ENCODE measurements at regions not wholly inside any gene's neighbourhood (a gene's known extent, or its start where the extent isn't known, plus 50 kb on each side); places are given as distances from the start of the nearest gene placed in this dataset.

DNA sequence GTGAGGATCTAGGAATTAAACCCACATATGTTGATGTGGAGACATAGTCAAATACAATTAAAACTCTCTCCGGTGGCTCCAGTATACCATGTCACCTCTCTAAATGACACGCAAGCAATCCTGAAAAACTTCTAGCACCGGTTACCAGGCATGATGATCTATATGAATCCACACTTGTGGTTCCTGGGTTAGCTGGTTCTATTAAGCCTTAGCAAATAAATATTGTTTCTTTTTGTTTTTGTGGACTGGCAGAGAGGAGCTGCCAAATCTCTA, 104.8 kb downstream of the SEC61B start:
- DNase-seq (ENCODE audit: low spot score), result no peak

DNA sequence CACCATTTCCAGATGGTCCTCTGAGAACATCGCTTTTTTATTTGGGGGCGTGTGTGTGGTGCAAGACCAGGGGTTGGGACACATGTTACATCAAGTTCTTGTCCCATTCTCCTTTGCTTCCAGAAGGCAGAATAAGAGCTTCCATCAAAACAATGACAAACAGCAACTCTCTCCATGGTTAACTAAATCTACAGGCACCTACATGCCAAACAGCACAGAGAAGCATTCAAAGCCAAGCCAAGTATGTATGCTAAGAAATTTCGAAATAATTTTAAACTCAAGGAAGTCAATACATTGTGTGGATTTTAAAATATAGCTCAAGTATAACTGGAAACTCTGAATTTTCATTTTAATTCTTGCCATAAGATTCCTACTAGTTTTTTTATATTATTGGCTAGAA, 105.6 kb downstream of the SEC61B start:
- no peak for DNase-seq (ENCODE audit: low spot score)

- no peak for DNase-seq (ENCODE audit: low spot score)
These were observed 113.2 kb downstream of the SEC61B start for GRCh38 chr9:99335280-99335679.

GRCh38 chr9:99336005-99336404, 113.9 kb downstream of the SEC61B start:
- no peak for DNase-seq (ENCODE audit: low spot score)

GRCh38 chr9:99336531-99336930, 114.4 kb downstream of the SEC61B start:
- no peak for DNase-seq (ENCODE audit: low spot score)

DNA sequence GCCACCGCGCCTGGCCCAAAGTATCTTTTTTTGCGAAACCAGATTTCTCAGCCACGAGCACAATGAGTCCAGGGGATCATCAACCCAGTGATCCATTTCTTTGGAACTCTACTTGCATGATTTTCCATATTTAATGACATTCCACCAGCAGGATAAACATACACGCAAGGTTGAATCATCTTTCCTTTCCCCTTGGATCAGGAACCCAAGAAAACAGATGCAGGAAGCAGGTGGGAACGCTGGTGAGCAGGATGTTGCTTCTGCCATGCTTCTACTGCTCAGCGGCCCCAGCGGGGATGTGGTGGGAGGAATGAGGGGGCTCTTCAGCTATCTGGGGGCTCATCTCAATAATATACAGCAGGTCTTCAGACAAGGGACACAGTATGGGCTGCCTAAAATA, 118.2 kb downstream of the SEC61B start:
- DNase-seq (ENCODE audit: low spot score), result no peak

DNA sequence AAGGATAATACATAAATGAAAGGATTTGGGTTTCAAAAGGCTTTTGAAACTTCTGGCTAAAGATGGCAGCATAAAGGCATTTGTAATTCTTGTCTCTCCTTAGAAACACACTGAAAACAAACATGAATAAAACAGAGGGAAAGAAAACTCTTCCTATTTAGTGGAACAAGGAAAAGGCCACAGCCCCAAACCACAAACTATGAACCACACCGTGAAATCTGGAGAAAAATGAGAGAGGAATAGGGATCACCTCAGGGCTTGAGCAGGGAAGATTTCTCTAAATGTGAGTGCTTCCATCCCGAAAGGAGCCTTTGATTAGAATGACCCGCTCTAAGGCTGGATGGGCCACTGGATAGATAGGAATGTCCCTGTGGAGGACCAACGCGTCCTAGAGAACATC, 119.6 kb downstream of the SEC61B start:
- DNase-seq (ENCODE audit: low spot score), result no peak

DNA sequence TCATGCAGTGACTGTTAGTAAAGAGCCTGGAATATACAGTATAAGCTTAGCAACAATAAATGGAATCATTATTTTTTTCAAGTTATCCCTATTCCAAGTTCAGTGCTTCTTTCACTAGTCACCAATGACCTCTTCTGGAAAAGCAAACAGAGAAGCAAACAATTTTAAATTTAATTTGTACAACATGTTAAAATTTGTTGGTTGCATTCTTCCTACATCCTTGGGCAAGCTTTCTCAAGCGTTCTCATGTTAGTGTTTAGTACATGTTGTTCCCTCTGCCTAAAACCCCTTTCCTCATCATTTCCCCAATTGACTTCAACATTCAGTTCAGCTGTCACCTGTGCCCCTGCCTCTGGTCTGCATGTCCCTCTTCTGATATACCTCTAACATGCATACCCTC, 123.4 kb downstream of the SEC61B start:
- no peak for DNase-seq (ENCODE audit: low spot score)

DNA sequence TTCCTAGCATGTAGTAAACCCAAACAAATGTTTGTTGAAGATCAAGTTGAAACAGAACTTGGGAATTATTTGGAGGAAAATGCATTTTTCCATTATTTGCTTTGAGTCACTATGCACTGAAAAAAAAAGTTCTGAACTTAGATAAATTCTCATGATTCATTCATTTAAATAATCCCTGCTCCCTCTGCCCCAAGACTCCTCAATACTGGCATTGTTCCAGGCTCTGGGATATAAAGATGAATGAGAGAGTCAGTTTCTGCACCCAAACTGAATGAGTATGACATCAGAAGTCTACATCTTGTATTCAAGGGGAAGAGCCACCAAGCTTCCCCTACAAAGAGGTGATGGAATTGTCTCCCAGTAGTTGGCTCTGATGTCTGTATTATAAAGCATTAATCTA, 123.9 kb downstream of the SEC61B start:
- no peak for DNase-seq (ENCODE audit: low spot score)

GRCh38 chr9:99347568-99347967, 125.5 kb downstream of the SEC61B start:
- DNase-seq (ENCODE audit: low spot score), result no peak

DNA sequence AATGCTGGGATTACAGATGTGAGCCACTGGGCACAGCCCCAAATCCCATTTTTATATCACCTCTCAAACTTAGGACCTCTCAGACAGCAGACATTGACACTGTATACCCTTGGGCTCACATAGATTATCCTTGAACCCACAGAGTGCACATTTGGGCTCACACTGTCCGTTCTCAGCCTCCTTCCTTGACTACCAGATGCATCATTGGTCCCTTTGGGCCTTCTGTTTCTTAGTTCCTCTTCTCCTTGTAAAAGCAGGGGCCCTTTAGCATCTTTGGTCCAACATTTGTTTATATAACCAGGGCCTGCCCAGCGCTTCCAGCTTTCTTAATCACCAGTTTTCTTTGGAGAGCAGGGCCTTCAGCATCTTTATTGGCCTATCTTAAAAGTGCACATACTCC, 126.2 kb downstream of the SEC61B start:
- no peak for DNase-seq (ENCODE audit: low spot score)

- DNase-seq (ENCODE audit: low spot score), result no peak
These were observed 127.8 kb downstream of the SEC61B start for GRCh38 chr9:99349870-99350269.

DNA sequence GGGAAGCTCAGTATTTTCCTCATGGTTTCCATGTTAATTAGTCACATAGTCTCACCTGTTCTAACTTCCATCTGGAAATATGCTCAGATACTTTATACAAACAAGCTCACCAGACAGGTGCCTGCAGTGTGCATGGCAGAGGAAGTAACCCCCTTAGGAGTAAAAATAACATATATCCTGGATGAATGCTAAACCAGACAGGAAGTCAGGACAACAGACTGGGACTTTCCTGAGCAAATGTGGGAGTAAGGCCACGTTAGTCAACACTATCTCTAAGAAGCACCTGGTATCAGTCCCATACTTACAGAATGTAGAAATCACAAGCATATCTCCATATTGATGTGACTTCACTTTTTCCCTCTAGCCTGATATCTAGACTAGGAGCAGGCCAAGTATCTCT, 128.4 kb downstream of the SEC61B start:
- no peak for DNase-seq (ENCODE audit: low spot score)

DNA sequence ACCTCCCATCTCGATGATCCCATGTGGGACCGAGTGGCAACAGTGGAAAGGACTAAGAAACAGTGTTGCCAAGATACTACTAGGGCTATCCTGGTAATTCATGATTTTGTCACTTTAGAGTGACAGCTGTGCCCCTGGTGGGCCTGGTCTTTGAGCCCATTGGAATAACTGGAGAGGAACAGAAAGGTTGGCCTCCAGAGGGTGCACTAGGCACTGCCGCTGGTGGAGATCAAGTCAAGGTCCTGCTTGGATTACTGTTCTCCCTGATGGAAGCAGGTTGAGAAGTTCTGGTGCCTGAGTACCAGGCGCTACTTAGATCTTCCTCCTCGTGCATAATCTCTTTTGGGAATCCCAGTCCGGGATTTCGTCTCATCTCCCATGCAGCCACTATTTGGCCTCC, 129.6 kb downstream of the SEC61B start:
- no peak for DNase-seq (ENCODE audit: low spot score)

DNA sequence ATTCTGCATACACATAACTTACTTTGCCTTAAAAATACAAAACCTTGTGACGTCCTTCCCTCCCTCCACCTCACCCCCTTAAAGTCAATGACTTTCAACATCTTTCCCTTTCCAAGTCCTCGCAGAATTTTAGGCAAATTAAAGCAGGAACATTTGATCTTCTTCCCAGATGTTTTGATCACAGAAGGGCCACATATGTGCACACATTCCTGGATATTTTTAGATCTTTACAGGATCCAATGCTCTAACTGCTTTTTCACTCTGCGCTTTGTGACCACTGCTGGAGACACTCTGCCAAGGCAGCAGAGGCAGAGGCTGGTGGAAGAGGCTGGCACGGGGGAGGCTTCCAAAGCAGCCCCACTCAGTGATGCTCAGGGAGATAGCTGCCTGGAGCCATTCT, 130.7 kb downstream of the SEC61B start:
- DNase-seq (ENCODE audit: low spot score), result no peak

DNA sequence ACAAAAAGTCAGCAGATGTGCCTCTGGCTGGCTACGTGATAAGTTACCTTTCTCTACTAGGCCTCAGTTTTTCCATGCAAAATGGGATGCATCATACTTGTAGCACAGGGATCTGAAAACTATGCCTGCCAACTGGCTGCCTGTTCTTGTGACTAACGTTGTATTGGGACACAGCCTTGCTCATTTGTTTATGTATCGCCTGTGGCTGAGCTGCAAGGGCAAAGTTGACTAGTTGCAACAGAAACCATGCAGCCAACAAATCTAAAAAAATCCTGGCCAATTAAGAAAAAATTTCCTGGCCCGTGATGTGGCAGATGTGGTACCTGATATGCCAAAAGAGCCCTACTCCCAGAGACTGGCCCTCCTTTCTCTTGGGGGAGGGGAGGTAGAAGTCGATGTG, 131.3 kb downstream of the SEC61B start:
- no peak for DNase-seq (ENCODE audit: low spot score)

DNA sequence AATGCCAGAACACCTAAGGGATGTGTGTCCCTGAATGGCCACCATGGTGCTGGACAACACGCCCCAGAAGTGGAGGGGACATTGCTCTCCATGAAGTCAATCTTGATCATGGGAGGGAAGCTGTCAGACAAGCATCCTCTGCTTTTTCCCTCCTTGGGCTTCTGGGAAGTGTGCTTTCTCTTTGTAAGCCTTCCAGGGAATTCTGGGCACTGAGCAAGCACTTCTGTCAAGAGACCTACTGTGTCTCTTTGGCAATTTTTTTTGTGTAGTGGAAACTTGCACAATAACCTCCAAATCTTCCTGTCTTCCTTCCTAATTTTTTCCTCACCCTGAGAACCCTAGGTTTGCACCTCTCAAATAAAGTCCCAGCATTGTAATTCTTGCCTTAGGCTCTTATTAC, 132.0 kb downstream of the SEC61B start:
- no peak for DNase-seq (ENCODE audit: low spot score)

DNA sequence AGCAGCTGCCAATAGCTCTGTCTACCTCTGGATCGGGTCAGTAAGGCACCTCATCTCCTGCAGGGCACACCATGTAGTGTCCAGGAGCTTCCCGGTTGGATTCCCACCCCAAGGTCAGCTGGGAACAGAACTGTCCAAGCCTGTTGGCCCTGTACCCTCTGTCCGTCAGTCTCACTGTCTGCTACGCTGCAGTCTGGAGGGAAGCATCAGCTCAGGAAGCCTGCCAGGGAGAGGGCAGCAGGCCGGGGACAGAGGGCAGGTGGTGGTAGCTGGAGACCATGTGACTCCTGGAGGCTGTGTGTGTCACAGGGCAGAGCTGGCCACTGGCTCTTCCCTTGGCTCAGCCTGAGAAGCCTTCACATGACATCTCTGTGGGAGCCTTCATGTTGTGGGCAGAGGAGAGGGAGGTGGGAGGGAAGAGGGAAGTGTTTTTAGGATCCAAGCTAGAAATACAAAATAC, 134.5 kb downstream of the SEC61B start:
- no peak for DNase-seq (ENCODE audit: low spot score)

GRCh38 chr9:99357575-99357974, 135.5 kb downstream of the SEC61B start:
- DNase-seq (ENCODE audit: low spot score), result no peak

- no peak for DNase-seq (ENCODE audit: low spot score)
These were observed 136.6 kb downstream of the SEC61B start for GRCh38 chr9:99358668-99359067.

GRCh38 chr9:99359336-99359735, 137.3 kb downstream of the SEC61B start:
- DNase-seq (ENCODE audit: low spot score), result no peak

DNA sequence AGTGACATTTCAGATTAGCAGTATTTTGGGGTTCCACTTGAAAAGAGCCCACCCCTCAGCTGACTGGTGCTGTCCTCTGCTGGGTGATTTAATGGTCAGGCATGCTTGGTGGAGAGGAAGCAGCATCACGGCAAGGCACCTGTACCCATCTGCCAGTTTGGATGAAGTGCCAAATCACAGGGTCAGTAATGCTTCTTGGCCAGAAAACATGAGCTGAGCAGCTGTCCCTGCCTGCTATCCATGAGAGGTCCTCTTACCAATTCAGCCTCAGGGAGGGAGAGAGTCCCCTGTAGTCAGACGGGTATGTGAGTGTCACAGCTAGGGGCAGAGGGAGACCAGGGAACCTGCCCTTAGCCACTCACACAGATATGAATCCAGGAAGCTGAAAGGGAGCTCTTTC, 137.9 kb downstream of the SEC61B start:
- DNase-seq (ENCODE audit: low spot score), result no peak

GRCh38 chr9:99361817-99362216, 139.7 kb downstream of the SEC61B start:
- DNase-seq (ENCODE audit: low spot score), result no peak

- no peak for DNase-seq (ENCODE audit: low spot score)
These were observed 140.2 kb downstream of the SEC61B start for GRCh38 chr9:99362321-99362720.

DNA sequence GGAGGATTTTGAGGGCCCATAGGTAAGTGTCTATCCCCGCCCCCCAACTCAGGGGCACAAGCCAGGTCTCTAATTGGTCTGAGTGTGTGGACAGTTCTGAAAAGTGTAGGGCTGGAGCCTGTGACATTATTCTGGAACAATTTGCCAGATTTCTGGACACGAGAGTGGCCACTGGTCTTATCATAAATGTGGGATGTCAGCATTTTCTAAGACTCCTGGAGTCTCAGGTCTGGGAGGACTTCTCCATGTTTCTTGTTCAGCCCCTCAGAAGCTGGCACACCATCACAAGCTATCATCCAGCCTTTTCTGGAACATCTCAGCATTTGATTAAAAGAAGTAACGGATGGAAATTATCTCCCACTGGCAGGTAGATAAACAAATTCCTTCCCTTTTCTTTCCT, 141.4 kb downstream of the SEC61B start:
- DNase-seq (ENCODE audit: low spot score), result no peak

Measured in left forelimb (tissue), 1 donor.